AG09309 (cell line): ENCODE measurements at regions not wholly inside any gene's neighbourhood (a gene's known extent, or its start where the extent isn't known, plus 50 kb on each side); places are given as distances from the start of the nearest gene placed in this dataset.

Source experiments
- DNase-seq: peaks from one replicate; pipeline ENCODE4 v3.0.0-alpha.2; 2010; ENCODE audit warnings: low read depth
- H3K4me3 ChIP-seq: 2 replicates; pipeline ENCODE4 v1.5.1; 2011; ENCODE audit warnings: mild to moderate bottlenecking, low read depth, low read length, moderate library complexity; ENCODE audit not compliant: control insufficient read depth
- TF ChIP-seq, protein P1 (sequence below): IDR thresholded peaks from 2 replicates; pipeline ENCODE4 v1.5.1; 2011; ENCODE audit warnings: mild to moderate bottlenecking, low read depth, low read length, inconsistent platforms; ENCODE audit not compliant: insufficient read depth, control insufficient read depth; ENCODE audit errors: missing control alignments

DNA sequence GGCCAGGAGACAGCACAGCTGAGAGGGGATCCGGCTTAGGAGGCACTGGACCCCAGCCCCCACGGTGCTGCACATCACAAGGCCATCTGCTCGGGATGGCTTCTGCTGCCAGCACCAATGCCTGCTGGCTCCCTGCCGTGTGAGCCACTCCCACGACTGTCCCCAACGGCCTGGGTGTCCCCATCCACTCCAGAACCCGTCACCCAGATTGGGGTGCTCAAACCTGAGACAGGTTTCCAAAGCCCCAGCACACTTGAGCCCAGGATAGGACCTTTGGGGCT is 102.4 kb downstream of the RFLNA start:
- TF ChIP-seq, protein P1, sequence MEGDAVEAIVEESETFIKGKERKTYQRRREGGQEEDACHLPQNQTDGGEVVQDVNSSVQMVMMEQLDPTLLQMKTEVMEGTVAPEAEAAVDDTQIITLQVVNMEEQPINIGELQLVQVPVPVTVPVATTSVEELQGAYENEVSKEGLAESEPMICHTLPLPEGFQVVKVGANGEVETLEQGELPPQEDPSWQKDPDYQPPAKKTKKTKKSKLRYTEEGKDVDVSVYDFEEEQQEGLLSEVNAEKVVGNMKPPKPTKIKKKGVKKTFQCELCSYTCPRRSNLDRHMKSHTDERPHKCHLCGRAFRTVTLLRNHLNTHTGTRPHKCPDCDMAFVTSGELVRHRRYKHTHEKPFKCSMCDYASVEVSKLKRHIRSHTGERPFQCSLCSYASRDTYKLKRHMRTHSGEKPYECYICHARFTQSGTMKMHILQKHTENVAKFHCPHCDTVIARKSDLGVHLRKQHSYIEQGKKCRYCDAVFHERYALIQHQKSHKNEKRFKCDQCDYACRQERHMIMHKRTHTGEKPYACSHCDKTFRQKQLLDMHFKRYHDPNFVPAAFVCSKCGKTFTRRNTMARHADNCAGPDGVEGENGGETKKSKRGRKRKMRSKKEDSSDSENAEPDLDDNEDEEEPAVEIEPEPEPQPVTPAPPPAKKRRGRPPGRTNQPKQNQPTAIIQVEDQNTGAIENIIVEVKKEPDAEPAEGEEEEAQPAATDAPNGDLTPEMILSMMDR, result no peak
- DNase-seq, result no peak
- no peak overlapping the region for H3K4me3 ChIP-seq

DNA sequence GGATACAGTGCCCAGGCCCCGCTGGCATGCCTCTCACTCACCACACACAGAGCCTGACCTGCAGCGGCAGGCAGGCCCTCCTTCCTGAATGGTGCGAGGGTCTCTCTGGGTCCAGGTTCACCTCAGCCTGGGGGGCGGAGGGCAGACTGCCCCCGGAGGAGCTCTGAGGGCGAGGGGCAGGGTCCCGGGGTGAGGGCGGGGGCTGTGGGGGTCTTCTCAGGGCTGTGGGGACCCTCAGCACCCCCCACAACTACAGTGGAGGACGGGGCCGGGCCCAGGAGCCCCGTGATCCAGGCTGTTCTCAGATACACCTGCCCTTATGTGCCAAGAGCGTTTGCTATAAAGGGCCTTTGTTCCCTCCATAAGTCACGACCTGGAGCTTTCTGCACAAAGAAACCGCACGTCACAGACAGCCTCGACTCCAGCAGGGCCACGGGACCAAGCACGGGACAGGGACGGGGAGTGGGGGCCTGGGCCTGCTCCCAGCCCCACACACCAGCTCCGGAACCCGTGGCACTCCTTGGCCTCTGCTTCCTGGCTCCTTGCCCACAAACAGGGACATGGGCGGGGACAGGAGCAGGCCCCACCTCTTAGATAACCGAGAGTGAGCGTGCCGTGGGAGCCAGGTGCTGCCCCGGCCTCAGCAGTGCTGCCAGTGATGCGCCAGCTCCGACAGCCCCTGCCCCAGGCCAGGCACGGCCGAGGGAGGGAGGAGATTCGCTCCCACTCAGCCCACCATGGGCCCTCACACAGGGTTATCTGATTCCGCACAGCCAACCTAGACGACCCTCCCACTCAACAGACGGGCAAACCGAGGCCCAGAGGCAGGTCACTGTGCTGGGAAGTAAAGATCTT is 101.9 kb downstream of the RFLNA start:
- no peak overlapping the region for H3K4me3 ChIP-seq
- TF ChIP-seq, protein P1, result no peak
- DNase-seq, result no peak

DNA sequence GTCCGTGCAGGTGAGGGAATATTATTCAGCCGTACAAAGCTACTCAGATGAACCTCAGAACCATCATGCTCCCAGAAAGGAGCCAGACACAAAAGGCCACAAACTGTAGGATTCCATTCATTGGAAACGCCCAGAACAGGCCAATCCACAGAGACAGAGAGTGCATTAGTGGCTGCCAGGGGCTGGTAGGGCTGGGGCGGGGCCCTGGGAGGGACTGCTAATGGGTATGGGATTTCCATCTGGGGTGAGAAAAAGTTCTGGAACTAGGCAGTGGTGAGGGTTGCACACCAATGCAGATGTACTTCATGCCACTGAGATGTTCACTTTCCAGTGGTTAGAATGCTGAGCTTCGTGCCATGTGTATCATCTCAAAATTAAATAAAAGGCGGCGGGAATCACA is 101.1 kb downstream of the RFLNA start:
- no peak overlapping the region for H3K4me3 ChIP-seq
- TF ChIP-seq, protein P1, result no peak
- DNase-seq, result no peak

DNA sequence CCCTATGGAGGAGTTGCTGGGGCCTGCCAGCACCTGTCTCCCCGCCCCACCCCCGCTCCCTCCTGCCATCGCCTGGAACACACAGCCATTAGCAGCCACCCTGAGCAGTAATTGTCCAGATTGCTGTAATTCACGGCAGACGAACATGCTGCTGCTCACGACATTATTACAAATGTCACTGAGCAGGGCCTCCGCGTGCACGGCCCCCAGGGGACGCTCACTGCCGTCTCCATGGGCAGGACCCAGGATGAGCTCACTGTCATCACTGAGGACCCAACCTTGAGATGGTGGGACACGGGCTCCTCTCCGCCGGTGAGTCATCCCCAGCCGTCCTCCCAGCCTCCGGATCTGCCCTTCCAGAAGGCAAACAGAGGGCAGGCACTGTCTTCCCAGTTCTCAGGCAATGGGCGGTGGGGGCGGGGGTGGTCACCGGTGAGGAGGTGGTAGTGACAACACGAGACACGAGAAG is 100.4 kb downstream of the RFLNA start:
- DNase-seq, result no peak
- H3K4me3 ChIP-seq, result no peak overlapping the region
- TF ChIP-seq, protein P1, result no peak

DNA sequence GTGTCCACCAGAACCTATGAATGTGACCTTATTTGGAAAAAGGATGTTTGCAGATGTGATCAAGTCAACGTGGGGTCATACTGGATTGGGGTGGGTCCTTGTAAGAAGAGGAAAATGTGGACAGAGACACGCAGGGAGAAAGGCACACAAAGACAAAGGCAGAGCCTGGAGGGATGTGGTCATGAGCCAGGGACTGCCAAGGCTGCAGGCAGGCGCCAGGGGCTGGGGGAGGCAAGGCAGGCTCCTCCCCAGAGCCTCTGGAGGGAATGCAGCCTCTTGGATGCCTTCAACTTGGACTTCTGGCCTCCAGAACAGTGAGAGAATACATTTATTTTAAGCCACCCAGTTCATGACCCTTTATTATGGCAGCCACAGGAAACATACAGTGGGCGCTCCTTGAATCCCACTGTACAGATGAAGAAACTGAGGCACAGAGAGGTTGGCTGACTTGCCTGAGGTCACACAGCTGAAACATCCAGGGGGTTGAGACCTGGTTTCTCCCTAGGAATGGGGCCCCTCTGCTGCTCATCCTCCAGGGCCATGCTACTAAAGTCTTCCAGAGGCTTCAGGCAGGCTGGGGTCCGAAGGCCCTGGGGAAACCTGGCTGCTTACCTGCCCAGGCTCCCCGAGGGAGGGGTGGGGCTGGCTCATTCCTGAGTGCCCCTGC is 99.7 kb downstream of the RFLNA start:
- TF ChIP-seq, protein P1, result no peak
- DNase-seq, result no peak
- H3K4me3 ChIP-seq, result no peak overlapping the region

DNA sequence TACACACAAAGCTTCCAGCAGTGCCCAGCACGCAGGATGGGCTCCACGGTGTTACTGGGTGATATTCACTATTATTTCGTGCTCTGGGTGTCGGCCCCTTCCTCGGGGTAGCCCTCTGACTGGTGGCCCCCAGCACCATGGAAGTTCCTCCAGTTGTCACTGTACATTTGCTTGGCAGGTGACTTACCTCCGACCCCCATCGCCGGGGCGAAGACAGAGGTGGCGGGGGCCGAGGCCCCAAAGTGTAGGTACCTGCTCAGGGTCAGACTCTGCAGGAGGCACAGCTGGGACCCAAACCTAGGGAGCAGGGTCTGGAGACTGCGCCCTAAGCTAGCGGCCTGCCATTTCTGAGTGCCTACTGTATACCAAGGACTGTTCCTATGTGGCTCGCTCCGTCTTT is 98.9 kb downstream of the RFLNA start:
- no peak overlapping the region for H3K4me3 ChIP-seq
- no peak for DNase-seq
- TF ChIP-seq, protein P1, result no peak

DNA sequence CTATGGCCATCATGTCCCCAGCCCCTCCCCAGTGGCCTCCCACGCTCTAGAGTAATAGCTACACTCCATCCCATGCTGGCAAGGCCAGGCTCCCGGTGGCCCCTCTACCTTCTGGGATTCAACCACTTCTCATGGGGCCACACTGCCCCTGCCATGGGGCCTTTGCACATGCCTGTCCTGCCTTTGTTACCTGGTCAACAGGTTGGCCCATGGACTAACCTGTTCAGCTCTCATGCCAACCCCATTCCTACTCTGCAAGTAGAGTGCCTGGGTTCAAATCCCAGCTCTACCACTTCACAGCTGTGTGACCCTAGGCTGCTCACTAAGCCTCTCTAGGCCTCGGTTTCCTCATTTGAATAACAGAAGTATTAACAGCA is 98.5 kb downstream of the RFLNA start:
- no peak overlapping the region for H3K4me3 ChIP-seq
- TF ChIP-seq, protein P1, result no peak
- no peak for DNase-seq
